ENCODE measurements at regions not wholly inside any gene's neighbourhood (a gene's known extent, or its start where the extent isn't known, plus 50 kb on each side); places are given as distances from the start of the nearest gene placed in this dataset.
A peak's percentile ranks its signal among the peaks of the same experiment; 100 is the strongest.

GRCh38 chr3:34619990-34620389 lies 821.6 kb downstream of the PDCD6IP start:
- no TSS peak for BruUV-seq (replicated peaks)
- Mint-ChIP-seq H3K4me3 (ENCODE audit: low read depth, unreplicated experiment) (no peak overlapping the region), H3K4me1 (ENCODE audit: low read depth, unreplicated experiment) (no peaks in the 10 kb centered on the region), H3K36me3 (ENCODE audit: insufficient read depth, unreplicated experiment) (no peaks in the 10 kb centered on the region), H3K9me3 (ENCODE audit: low read depth, unreplicated experiment) (peaks cover 2% of the 10 kb centered on the region), H3K27ac (ENCODE audit: unreplicated experiment) (no peak overlapping the region), H3K27me3 (ENCODE audit: unreplicated experiment) (no peaks in the 10 kb centered on the region)
- CTCF ChIA-PET, result interaction anchor here (1.9 kb wide), 1 partner anchor 64 kb away, joined by 14 read pairs; no protein-coding TSS in a partner anchor
- TF ChIP-seq, protein P1, sequence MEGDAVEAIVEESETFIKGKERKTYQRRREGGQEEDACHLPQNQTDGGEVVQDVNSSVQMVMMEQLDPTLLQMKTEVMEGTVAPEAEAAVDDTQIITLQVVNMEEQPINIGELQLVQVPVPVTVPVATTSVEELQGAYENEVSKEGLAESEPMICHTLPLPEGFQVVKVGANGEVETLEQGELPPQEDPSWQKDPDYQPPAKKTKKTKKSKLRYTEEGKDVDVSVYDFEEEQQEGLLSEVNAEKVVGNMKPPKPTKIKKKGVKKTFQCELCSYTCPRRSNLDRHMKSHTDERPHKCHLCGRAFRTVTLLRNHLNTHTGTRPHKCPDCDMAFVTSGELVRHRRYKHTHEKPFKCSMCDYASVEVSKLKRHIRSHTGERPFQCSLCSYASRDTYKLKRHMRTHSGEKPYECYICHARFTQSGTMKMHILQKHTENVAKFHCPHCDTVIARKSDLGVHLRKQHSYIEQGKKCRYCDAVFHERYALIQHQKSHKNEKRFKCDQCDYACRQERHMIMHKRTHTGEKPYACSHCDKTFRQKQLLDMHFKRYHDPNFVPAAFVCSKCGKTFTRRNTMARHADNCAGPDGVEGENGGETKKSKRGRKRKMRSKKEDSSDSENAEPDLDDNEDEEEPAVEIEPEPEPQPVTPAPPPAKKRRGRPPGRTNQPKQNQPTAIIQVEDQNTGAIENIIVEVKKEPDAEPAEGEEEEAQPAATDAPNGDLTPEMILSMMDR (IDR thresholded peaks at IDR 0.05; ENCODE audit: unreplicated experiment), result no peak
- DNase-seq, result peak; percentile 4
- intact Hi-C loops (cut with micrococcal nuclease; ENCODE audit: unreplicated experiment), result loop anchor here (1.0 kb wide), 1 partner anchor 64 kb away; no protein-coding TSS in a partner anchor

GRCh38 chr3:34626699-34627098 lies 828.3 kb downstream of the PDCD6IP start:
- no peak for DNase-seq
- H3K27me3 Mint-ChIP-seq (ENCODE audit: unreplicated experiment), result no peaks in the 10 kb centered on the region

GRCh38 chr3:34634939-34635338 lies 836.5 kb downstream of the PDCD6IP start:
- CTCF ChIA-PET, result no interaction called here
- no TSS peak for BruUV-seq (replicated peaks)

More at GRCh38 chr3:34626699-34627098, 828.3 kb downstream of the PDCD6IP start:
- Mint-ChIP-seq H3K36me3 (ENCODE audit: insufficient read depth, unreplicated experiment) (no peaks in the 10 kb centered on the region), H3K27ac (ENCODE audit: unreplicated experiment) (no peak overlapping the region), H3K4me1 (ENCODE audit: low read depth, unreplicated experiment) (peaks cover 10% of the 10 kb centered on the region), H3K4me3 (ENCODE audit: low read depth, unreplicated experiment) (no peak overlapping the region), H3K9me3 (ENCODE audit: low read depth, unreplicated experiment) (no peaks in the 10 kb centered on the region)
- TF ChIP-seq, protein P1 (IDR thresholded peaks at IDR 0.05; ENCODE audit: unreplicated experiment), result no peak
- no TSS peak for BruUV-seq (replicated peaks)
- CTCF ChIA-PET, result no interaction called here
- intact Hi-C loops (cut with micrococcal nuclease; ENCODE audit: unreplicated experiment), result no loop called here

GRCh38 chr3:34635352-34635850 lies 837.0 kb downstream of the PDCD6IP start:
- BruUV-seq (replicated peaks), result no TSS peak
- CTCF ChIA-PET, result no interaction called here
- no peaks in the 10 kb centered on the region for H3K36me3 Mint-ChIP-seq (ENCODE audit: insufficient read depth, unreplicated experiment)
- H3K4me1 Mint-ChIP-seq (ENCODE audit: low read depth, unreplicated experiment), result no peaks in the 10 kb centered on the region
- H3K9me3 Mint-ChIP-seq (ENCODE audit: low read depth, unreplicated experiment), result no peaks in the 10 kb centered on the region
- TF ChIP-seq, protein P1 (IDR thresholded peaks at IDR 0.05; ENCODE audit: unreplicated experiment), result no peak
- intact Hi-C loops (cut with micrococcal nuclease; ENCODE audit: unreplicated experiment), result no loop called here
- H3K27ac Mint-ChIP-seq (ENCODE audit: unreplicated experiment), result no peak overlapping the region
- no peaks in the 10 kb centered on the region for H3K27me3 Mint-ChIP-seq (ENCODE audit: unreplicated experiment)
- no peak overlapping the region for H3K4me3 Mint-ChIP-seq (ENCODE audit: low read depth, unreplicated experiment)
- no peak for DNase-seq

More at GRCh38 chr3:34634939-34635338, 836.5 kb downstream of the PDCD6IP start:
- H3K9me3 Mint-ChIP-seq (ENCODE audit: low read depth, unreplicated experiment), result no peaks in the 10 kb centered on the region
- intact Hi-C loops (cut with micrococcal nuclease; ENCODE audit: unreplicated experiment), result no loop called here
- no peak overlapping the region for H3K27ac Mint-ChIP-seq (ENCODE audit: unreplicated experiment)
- no peaks in the 10 kb centered on the region for H3K4me1 Mint-ChIP-seq (ENCODE audit: low read depth, unreplicated experiment)
- H3K27me3 Mint-ChIP-seq (ENCODE audit: unreplicated experiment), result no peaks in the 10 kb centered on the region
- no peak overlapping the region for H3K4me3 Mint-ChIP-seq (ENCODE audit: low read depth, unreplicated experiment)
- TF ChIP-seq, protein P1 (IDR thresholded peaks at IDR 0.05; ENCODE audit: unreplicated experiment), result no peak
- no peaks in the 10 kb centered on the region for H3K36me3 Mint-ChIP-seq (ENCODE audit: insufficient read depth, unreplicated experiment)
- DNase-seq, result no peak

All from Calu3 (cell line).